HCT116 (cell line): ENCODE measurements at regions not wholly inside any gene's neighbourhood (a gene's known extent, or its start where the extent isn't known, plus 50 kb on each side); places are given as distances from the start of the nearest gene placed in this dataset.

Experiments used
- ATAC-seq: fragments of 200-7000 bp; cut with Tn5 transposase; 2 replicates; pipeline ENCODE4 v1.9.1; 2020; ENCODE audit warnings: mild to moderate bottlenecking, moderate library complexity
- BruUV-seq: library from RNA; stranded (reverse); fragments of 400-500 nt; replicated peaks from 2 replicates; lab custom pipeline; 2021; lab: Mats Ljungman, UMichigan
- CTCF ChIA-PET: fragments of 300-600 bp; sonication (Branson Sonifier 250); formaldehyde crosslinking; loops from one replicate; lab custom pipeline; 2021; ENCODE audit warnings: antibody characterized with exemption; lab: Charles Lee
- POLR2A ChIA-PET: fragments of 300-600, 350-600 bp; sonication (Branson Sonifier 250); formaldehyde crosslinking; loops from one replicate; lab custom pipeline; 2021; ENCODE audit warnings: antibody characterized with exemption; lab: Charles Lee
- RAD21 ChIA-PET, 2 experiments: fragments of 300-600 bp; sonication (Branson Sonifier 250); formaldehyde crosslinking; loops; one replicate each; lab custom pipeline; 2023; ENCODE audit warnings: low total read pairs in 2 of 2; ENCODE audit not compliant: uncharacterized antibody in 2 of 2, unreplicated experiment in 2 of 2, low non-redundant PET in 1 of 2; lab: Charles Lee
- DNase-seq: peaks from one replicate; pipeline ENCODE4 v3.0.0-alpha.2; 2010; ENCODE audit warnings: low read depth, low spot score
- H2AFZ ChIP-seq: fragments of 200-600 bp; shearing (Covaris generic), sonication (generic); 2 replicates; pipeline ENCODE4 v1.6.1; 2017; ENCODE audit warnings: low read depth, mixed run types, mixed read lengths, antibody characterized with exemption, low read length; ENCODE audit not compliant: poor library complexity, severe bottlenecking
- H3K27ac ChIP-seq: 2 replicates; pipeline ENCODE4 v1.5.1; 2012; ENCODE audit warnings: low read depth, low read length
- H3K27me3 ChIP-seq: fragments of 200-600 bp; sonication (generic); 2 replicates; pipeline ENCODE4 v1.6.1; 2016; ENCODE audit warnings: mixed run types, low read length, mixed read lengths; ENCODE audit not compliant: insufficient read depth
- H3K36me3 ChIP-seq, 2 experiments: fragments of 200-500 bp in 1 of 2; fragments of 200-600 bp in 1 of 2; sonication (Bioruptor generic) in 1 of 2; sonication (generic) in 1 of 2; 2 replicates each; pipeline versions ENCODE4 v1.5.1 to v1.6.1; 2014 to 2016; ENCODE audit warnings: low read length in 2 of 2, inconsistent platforms in 1 of 2, mixed read lengths in 1 of 2, mixed run types in 1 of 2; ENCODE audit not compliant: insufficient read depth in 2 of 2, control insufficient read depth in 1 of 2
- H3K4me1 ChIP-seq, 2 experiments: fragments of 200-600 bp in 1 of 2; sonication (generic) in 1 of 2; 2 replicates each; pipeline versions ENCODE4 v1.5.1 to v1.6.1; 2012 to 2017; ENCODE audit warnings: low read length in 2 of 2, inconsistent platforms in 1 of 2, mild to moderate bottlenecking in 1 of 2, mixed read lengths in 1 of 2, mixed run types in 1 of 2, moderate library complexity in 1 of 2; ENCODE audit not compliant: insufficient read depth in 2 of 2, control insufficient read depth in 1 of 2
- H3K4me2 ChIP-seq: fragments of 200-600 bp; sonication (generic); 2 replicates; pipeline ENCODE4 v1.6.1; 2017; ENCODE audit warnings: mixed run types, low read length, mixed read lengths
- H3K4me3 ChIP-seq, 2 experiments: fragments of 200-600 bp in 1 of 2; sonication (generic) in 1 of 2; replicated peaks in 1 of 2; 2 replicates each; pipeline ENCODE4 v1.5.1; 2011 to 2016; ENCODE audit warnings: low read length in 2 of 2, control low read depth in 1 of 2, low read depth in 1 of 2, mild to moderate bottlenecking in 1 of 2, mixed read lengths in 1 of 2, mixed run types in 1 of 2
- H3K79me2 ChIP-seq: fragments of 200-600 bp; sonication (generic); 2 replicates; pipeline ENCODE4 v1.6.1; 2017; ENCODE audit warnings: mild to moderate bottlenecking, mixed run types, low read length, moderate library complexity, mixed read lengths; ENCODE audit not compliant: insufficient read depth
- H3K9ac ChIP-seq: fragments of 200-600 bp; sonication (generic); 2 replicates; pipeline ENCODE4 v1.6.1; 2016; ENCODE audit warnings: low read length, mixed read lengths
- H3K9me2 ChIP-seq: fragments of 200-600 bp; sonication (generic), shearing (Covaris generic); 2 replicates; pipeline ENCODE4 v1.6.1; 2017; ENCODE audit warnings: mixed run types, mild to moderate bottlenecking, moderate library complexity; ENCODE audit not compliant: insufficient read depth
- H3K9me3 ChIP-seq, 2 experiments: fragments of 200-500 bp in 1 of 2; fragments of 200-600 bp in 1 of 2; sonication (Bioruptor generic) in 1 of 2; sonication (generic) in 1 of 2; 2 replicates each; pipeline ENCODE4 v1.6.1; 2014 to 2017; ENCODE audit warnings: low read length in 2 of 2, mixed read lengths in 2 of 2, inconsistent platforms in 1 of 2, low read depth in 1 of 2, mild to moderate bottlenecking in 1 of 2, mixed run types in 1 of 2, moderate library complexity in 1 of 2; ENCODE audit not compliant: control insufficient read depth in 1 of 2, insufficient read depth in 1 of 2
- H4K20me1 ChIP-seq: fragments of 200-600 bp; sonication (generic), shearing (Covaris generic); 2 replicates; pipeline ENCODE4 v1.6.1; 2017; ENCODE audit warnings: mixed run types, mild to moderate bottlenecking, moderate library complexity; ENCODE audit not compliant: insufficient read depth
- CEBPB ChIP-seq: IDR thresholded peaks from 2 replicates; pipeline ENCODE4 v1.6.1; 2012; ENCODE audit warnings: low read depth
- CTCF ChIP-seq, 3 experiments: fragments of 200-600 bp in 1 of 3; sonication (generic) in 1 of 3; IDR thresholded peaks in 2 of 3; conservative IDR thresholded peaks in 1 of 3; 2 replicates each; pipeline ENCODE4 v1.5.1; 2012 to 2017; ENCODE audit warnings: low read depth in 2 of 3, low read length in 2 of 3, antibody characterized with exemption in 1 of 3, borderline replicate concordance in 1 of 3, control low read depth in 1 of 3, mild to moderate bottlenecking in 1 of 3, mixed read lengths in 1 of 3, mixed run types in 1 of 3, moderate library complexity in 1 of 3; ENCODE audit not compliant: insufficient read depth in 1 of 3
- EZH2phosphoT487 ChIP-seq: fragments of 200-600 bp; IDR thresholded peaks from 2 replicates; pipeline ENCODE4 v1.6.1; 2018; ENCODE audit warnings: antibody characterized with exemption, borderline replicate concordance
- POLR2AphosphoS5 ChIP-seq: IDR thresholded peaks from 2 replicates; pipeline ENCODE4 v1.6.1; 2011; ENCODE audit warnings: mild to moderate bottlenecking, low read depth, low read length, moderate library complexity
- intact Hi-C: fragments of 100-400 bp; cut with micrococcal nuclease; formaldehyde crosslinking; loops from 2 replicates; pipeline ENCODE4 v1.10.0; 2022

DNA sequence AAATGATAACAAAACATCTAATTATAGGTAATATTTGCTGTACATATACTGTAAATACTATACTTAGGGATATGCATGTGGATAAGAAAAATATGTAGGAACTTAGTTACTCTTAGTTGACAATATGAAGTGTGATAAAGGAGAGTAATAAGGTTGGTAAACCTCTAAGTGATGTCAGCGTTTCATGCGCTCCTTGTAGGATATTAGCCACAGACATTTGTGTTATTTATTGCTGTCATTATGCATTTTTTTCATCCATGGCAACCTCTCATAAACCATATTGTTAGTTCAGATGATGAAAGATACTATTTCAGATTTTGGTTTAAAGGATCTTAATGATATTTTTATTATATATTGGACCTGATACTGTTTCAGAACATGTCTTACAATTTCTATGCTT lies 298.1 kb upstream of the PITX2 start:
- Histone ChIP-seq H3K9ac (no peak overlapping the region), H3K4me1 (no peaks in the 10 kb centered on the region), H2AFZ (no peak overlapping the region), H3K36me3 (no peaks in the 10 kb centered on the region), H3K27me3 (no peaks in the 10 kb centered on the region), H3K27ac (no peak overlapping the region), H3K4me2 (no peak overlapping the region), H3K9me3 (no peaks in the 10 kb centered on the region), H4K20me1 (no peaks in the 10 kb centered on the region), H3K9me2 (no peaks in the 10 kb centered on the region), H3K4me3 (no peak overlapping the region), H3K79me2 (no peaks in the 10 kb centered on the region)
- DNase-seq (no peak), ATAC-seq (no peak)
- no TSS peak for BruUV-seq
- intact Hi-C loops = no loop called here
- CTCF ChIA-PET = no interaction called here
- no peak for TF ChIP-seq EZH2phosphoT487
- no peak for TF ChIP-seq CTCF (IDR thresholded peaks at IDR 0.05 in 2 of 3, conservative IDR thresholded peaks at IDR 0.05 in 1 of 3; ENCODE audit: borderline replicate concordance in 1 of 3, insufficient read depth in 1 of 3, low read depth in 2 of 3, low read length in 2 of 3)
- no peak for TF ChIP-seq POLR2AphosphoS5
- RAD21 ChIA-PET = no interaction called here
- POLR2A ChIA-PET = no interaction called here

- Histone ChIP-seq H3K36me3 (no peaks in the 10 kb centered on the region), H4K20me1 (no peaks in the 10 kb centered on the region), H3K4me3 (no peak overlapping the region), H3K4me1 (no peaks in the 10 kb centered on the region), H3K9me2 (no peaks in the 10 kb centered on the region), H3K9me3 (no peaks in the 10 kb centered on the region), H3K27ac (no peak overlapping the region), H3K9ac (no peak overlapping the region), H3K4me2 (no peak overlapping the region), H3K27me3 (no peaks in the 10 kb centered on the region), H2AFZ (no peak overlapping the region), H3K79me2 (no peaks in the 10 kb centered on the region)
- BruUV-seq = no TSS peak
- TF ChIP-seq EZH2phosphoT487 (no peak), CEBPB (no peak)
- intact Hi-C loops = no loop called here
- ChIA-PET POLR2A (no interaction called here), RAD21 (no interaction called here), CTCF (no interaction called here)
- DNase-seq = no peak
- no peak for ATAC-seq
These were observed 301.9 kb upstream of the PITX2 start for GRCh38 chr4:110924761-110925160.
